Epithelial cell of proximal tubule (primary cell): ENCODE measurements at regions not wholly inside any gene's neighbourhood (a gene's known extent, or its start where the extent isn't known, plus 50 kb on each side); places are given as distances from the start of the nearest gene placed in this dataset.
A peak's percentile ranks its signal among the peaks of the same experiment; 100 is the strongest.

Experiments used
- DNase-seq: peaks from one replicate; pipeline ENCODE4 v3.0.0-alpha.2; 2011; ENCODE audit warnings: low read depth
- H3K4me3 ChIP-seq: 2 replicates; pipeline ENCODE4 v1.5.1; 2011; ENCODE audit warnings: low read depth, mild to moderate bottlenecking, low read length
- CTCF ChIP-seq: conservative IDR thresholded peaks from 2 replicates; pipeline ENCODE4 v1.5.1; 2012; ENCODE audit warnings: low read depth, mild to moderate bottlenecking, low read length

DNA sequence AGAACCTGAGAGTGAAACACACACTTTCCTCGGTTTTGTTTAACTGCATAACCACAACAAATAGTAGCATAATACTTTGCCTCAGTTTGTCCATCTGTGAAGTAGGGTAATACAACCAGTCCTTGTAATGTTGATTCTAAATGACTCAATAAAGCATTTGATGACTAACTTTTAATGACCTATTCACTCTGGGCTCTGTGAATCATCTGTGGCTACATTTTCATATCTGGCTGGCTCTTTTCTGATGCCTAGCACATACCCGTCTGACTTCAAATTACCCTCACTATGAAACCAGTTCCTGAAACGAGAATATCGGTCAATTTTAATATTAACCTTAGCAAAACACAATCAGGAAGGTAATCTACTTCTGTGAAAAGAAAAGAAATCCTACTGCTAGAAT is 151.0 kb downstream of the SH2D1A start:
- TF ChIP-seq CTCF = no peak
- H3K4me3 ChIP-seq = no peak overlapping the region
- DNase-seq = no peak

- no peak for TF ChIP-seq CTCF
- DNase-seq = no peak
- no peak overlapping the region for H3K4me3 ChIP-seq
Observed at GRCh38 chrX:124501586-124501985, 155.2 kb downstream of the SH2D1A start.

DNA sequence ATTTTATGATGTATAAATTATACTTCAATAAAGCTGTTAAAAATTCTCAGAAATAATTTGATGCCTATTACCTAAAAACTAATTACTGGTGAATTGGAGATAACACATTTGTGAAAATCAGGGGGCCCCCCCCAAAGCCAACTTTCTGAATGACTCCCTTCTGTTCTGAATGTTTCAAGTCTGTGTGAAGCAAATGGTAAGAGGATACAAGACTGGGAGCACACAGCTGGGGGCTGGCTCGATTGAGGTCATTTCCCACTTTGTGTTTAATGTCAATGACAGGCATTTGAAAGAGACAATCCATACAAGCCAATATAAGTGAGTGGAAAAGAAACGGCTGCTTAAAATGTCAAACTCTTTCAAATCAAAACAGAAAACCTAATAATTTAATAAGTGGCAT is 155.8 kb downstream of the SH2D1A start:
- H3K4me3 ChIP-seq = no peak overlapping the region
- no peak for TF ChIP-seq CTCF
- DNase-seq = no peak

DNA sequence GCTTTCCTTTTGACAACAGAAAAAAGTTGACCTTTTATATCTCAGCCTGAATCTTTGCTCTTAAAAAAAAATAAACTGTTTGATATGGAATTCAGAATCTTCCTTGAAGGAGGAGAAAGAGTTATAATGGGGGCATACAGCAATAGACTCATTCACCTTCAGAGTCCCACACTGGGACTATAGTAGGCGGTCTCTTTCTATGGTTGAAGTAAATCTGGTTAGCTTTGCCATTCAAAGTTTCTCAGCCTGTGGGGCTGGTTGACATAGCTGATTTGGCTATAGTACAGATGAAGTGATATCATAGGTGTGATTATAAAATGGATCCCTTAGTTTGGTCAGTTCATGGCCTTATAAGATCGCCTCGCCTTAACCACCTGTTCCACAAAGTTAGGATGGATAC is 156.2 kb downstream of the SH2D1A start:
- no peak overlapping the region for H3K4me3 ChIP-seq
- DNase-seq = no peak
- TF ChIP-seq CTCF = no peak

GRCh38 chrX:124504111-124504983 is 158.0 kb downstream of the SH2D1A start:
- no peak overlapping the region for H3K4me3 ChIP-seq
- no peak for TF ChIP-seq CTCF
- DNase-seq = no peak

- H3K4me3 ChIP-seq = no peak overlapping the region
- DNase-seq = no peak
- TF ChIP-seq CTCF = no peak
Observed at GRCh38 chrX:124506066-124506465, 159.7 kb downstream of the SH2D1A start.

- H3K4me3 ChIP-seq = no peak overlapping the region
- DNase-seq = peak; percentile 23
- no peak for TF ChIP-seq CTCF
Observed at GRCh38 chrX:124507246-124507645, 160.9 kb downstream of the SH2D1A start.
